MM.1S (cell line): ENCODE measurements at regions not wholly inside any gene's neighbourhood (a gene's known extent, or its start where the extent isn't known, plus 50 kb on each side); places are given as distances from the start of the nearest gene placed in this dataset.

Source experiments
- EZH2 ChIP-seq: fragments of 300-600 bp; sonication (generic); optimal IDR thresholded peaks from 2 replicates; pipeline ENCODE3; 2017; ENCODE audit warnings: low read depth, mild to moderate bottlenecking, antibody characterized with exemption, low read length, mixed read lengths
- TF ChIP-seq, protein P1 (sequence below): fragments of 300-600 bp; sonication (generic); IDR thresholded peaks from 2 replicates; pipeline ENCODE4 v1.5.1; 2016; ENCODE audit warnings: antibody characterized with exemption, low read length, mixed read lengths

DNA sequence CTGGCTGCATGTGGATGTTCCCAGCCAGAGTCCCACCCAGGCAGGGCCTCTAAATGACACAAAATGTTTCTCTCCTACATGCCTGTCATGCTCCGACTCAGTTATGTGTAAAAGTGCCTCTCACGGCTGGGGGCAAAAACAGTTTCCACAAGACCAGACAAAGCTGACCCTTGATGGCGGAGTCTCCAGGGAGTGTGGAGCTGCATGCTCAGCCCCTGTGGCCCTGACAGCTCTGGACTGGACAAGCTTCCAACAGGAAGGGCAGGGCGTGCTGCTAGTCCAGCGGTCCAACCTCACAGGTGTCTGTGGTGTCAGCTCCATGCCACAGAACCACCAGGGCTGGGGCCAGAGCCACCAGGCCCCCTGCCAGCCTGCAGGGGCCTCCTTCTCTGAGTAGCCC, 149.6 kb downstream of the CRYBB2 start:
- no peak for TF ChIP-seq EZH2
- TF ChIP-seq, protein P1, sequence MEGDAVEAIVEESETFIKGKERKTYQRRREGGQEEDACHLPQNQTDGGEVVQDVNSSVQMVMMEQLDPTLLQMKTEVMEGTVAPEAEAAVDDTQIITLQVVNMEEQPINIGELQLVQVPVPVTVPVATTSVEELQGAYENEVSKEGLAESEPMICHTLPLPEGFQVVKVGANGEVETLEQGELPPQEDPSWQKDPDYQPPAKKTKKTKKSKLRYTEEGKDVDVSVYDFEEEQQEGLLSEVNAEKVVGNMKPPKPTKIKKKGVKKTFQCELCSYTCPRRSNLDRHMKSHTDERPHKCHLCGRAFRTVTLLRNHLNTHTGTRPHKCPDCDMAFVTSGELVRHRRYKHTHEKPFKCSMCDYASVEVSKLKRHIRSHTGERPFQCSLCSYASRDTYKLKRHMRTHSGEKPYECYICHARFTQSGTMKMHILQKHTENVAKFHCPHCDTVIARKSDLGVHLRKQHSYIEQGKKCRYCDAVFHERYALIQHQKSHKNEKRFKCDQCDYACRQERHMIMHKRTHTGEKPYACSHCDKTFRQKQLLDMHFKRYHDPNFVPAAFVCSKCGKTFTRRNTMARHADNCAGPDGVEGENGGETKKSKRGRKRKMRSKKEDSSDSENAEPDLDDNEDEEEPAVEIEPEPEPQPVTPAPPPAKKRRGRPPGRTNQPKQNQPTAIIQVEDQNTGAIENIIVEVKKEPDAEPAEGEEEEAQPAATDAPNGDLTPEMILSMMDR: no peak
